Fibroblast of skin of left biceps (primary cell): ENCODE measurements at regions not wholly inside any gene's neighbourhood (a gene's known extent, or its start where the extent isn't known, plus 50 kb on each side); places are given as distances from the start of the nearest gene placed in this dataset.
"Not testable (repeated sequence)": the region's sequence is repeated elsewhere in the genome, so short reads cannot be mapped to it uniquely, and the experiment has no call there.

Experiments used
- DNase-seq, 2 experiments: peaks; one replicate each; pipeline ENCODE4 v3.0.0-alpha.2; 2013; ENCODE audit warnings: low read depth in 2 of 2

DNA sequence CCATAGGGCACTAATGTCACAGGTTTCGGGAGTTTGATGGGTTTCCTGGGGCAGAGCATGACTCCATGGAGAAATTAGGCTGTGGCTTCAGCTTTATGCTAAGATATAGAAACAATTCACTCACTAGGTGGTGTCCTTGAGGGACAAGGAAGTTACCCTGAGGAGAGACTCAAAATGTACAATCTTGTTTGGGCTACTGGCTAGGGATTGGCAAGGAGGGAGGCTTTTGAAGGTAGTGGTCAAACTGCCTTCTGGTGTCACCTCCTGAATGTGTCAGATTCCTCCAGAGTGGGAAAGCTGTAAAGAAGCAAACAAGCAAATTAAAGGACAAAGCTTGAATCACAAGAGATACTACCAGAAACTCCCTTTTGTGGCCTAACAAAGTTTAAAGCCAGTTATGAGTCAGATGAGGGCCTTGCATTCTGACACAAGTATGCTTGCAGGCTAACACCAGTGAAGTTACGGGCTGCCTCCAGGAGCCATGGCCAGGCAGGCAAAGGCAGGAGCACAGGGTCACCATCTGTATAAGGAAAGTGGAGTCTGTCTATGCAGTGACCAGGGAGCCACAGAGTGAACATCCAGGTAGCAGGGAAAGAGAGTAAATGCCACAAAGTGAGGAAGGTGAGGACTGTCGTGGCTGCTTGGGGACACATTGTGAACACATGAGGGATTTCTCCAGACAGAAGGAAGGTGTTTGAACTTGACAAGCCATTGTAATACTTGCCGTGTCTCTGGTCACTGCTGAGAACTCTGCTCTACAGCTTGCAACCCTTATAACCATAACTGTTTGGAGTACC is 107.7 kb upstream of the DTNBP1 start:
- no peak for DNase-seq

DNA sequence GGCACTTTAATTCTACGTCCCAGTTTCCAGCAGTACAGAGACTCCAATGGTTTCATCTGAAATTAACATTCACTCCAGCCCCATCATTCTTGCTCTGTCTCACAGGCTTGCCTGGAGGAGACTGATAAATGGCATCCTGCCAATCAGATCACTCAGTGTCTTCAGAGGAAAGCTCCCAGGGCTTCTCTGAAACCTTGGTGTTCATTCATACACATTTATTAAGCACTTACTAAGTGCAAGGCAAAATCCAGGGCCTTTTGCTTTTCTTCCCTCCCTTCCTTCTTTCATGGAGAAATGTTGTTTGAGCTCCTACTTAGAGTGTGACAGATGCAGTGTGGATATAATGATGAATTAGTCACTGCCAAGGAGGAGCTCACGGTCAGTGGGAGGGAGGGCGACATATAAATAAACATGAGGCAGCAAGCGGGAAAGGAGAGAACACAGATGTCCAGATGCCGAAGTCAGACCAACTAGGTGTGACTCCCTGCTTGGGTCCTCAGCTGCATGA is 106.7 kb upstream of the DTNBP1 start:
- no peak for DNase-seq

DNA sequence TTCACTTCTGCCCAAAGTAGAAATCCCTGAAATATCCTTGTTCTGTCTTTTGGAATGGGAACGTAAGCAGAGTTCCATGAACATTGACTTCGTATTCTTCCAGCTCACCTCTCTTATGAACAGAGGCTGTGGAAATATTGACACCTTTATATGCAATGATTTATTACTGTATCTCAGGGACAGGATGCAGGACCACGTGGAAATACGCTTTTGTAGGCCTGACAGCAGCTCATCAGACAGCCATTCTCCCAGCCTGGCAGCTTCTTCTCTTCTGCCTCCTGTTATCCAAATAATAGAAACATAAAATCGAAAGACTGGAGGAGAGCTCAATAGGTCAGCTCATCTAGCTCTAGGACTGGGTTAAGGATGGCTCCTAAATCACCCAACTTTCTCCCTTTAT is 106.2 kb upstream of the DTNBP1 start:
- no peak for DNase-seq

- DNase-seq, result no peak
Measured at GRCh38 chr6:15763837-15764236, 101.0 kb upstream of the DTNBP1 start.

DNA sequence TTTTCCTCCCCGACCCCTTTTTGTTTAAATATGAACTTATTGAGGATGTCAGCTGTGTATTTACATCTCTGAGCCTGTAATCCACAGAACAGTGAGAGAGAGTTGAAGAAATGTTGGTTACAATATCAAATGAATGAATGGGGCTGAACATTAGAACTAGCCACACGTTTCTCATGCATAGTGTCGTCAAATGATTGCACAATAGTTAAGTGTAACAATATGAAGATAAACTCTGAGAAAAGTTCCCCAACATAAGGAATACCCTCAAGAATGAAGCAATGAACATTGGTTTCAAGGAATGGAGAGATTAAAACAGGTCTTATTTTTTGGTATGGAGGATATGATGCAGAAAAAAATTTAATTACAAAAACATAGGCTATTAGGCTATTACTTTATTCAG is 100.5 kb upstream of the DTNBP1 start:
- DNase-seq, result peak in 1 of 2 experiments; percentile 33

- no peak for DNase-seq
Measured at GRCh38 chr6:15761045-15761502, 98.2 kb upstream of the DTNBP1 start.

- no peak for DNase-seq
Measured at GRCh38 chr6:15758631-15759215, 95.9 kb upstream of the DTNBP1 start.

DNA sequence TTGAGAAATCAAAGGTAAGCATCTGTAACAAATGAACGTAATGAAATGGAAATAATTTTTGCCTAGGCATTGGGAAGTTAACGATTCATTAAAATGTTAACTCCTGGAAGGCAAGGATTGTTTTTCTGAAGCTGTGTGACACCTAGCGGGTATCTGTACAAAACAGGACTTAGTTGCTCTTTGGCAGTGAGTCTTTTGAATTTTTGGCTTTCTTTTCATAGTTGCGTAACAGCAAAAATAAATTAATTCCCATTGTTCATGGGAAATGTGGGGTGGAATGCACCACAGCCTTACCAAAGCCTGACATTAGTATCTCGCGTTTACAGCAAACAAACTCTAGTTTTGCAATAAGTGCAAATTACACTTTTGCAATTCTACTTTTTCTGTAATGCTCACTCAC is 92.7 kb upstream of the DTNBP1 start:
- DNase-seq, result peak; percentile 51 to 53

GRCh38 chr6:15754706-15755079 is 91.9 kb upstream of the DTNBP1 start:
- no peak for DNase-seq

- DNase-seq, result peak; percentile 45 to 49
Measured at GRCh38 chr6:15754035-15754705, 91.3 kb upstream of the DTNBP1 start.

DNA sequence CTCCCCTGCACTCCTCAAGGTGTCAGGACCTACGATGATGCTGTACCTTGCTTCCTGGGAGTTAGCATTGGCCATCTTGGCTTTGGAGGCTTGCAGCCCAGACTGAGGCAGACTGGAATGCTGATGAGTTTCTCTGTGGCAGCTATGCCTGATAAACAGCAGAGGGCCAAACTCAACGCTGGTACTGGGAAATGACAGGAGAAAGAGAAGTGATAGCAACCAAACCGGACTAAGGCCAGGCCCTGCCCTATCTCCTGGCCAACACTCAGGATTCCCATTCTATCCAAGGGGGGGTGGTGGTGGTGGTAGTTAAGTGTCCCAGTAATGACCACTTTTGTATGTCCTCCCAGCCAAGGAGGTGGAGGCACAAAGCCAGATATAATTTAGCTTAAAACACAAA is 90.0 kb upstream of the DTNBP1 start:
- DNase-seq, result no peak

GRCh38 chr6:15751721-15752350 is 89.0 kb upstream of the DTNBP1 start:
- DNase-seq, result no peak

GRCh38 chr6:15748341-15748740 is 85.5 kb upstream of the DTNBP1 start:
- no peak for DNase-seq

GRCh38 chr6:15747354-15747883 is 84.6 kb upstream of the DTNBP1 start:
- no peak for DNase-seq

GRCh38 chr6:15745781-15746180 is 83.0 kb upstream of the DTNBP1 start:
- no peak for DNase-seq

DNA sequence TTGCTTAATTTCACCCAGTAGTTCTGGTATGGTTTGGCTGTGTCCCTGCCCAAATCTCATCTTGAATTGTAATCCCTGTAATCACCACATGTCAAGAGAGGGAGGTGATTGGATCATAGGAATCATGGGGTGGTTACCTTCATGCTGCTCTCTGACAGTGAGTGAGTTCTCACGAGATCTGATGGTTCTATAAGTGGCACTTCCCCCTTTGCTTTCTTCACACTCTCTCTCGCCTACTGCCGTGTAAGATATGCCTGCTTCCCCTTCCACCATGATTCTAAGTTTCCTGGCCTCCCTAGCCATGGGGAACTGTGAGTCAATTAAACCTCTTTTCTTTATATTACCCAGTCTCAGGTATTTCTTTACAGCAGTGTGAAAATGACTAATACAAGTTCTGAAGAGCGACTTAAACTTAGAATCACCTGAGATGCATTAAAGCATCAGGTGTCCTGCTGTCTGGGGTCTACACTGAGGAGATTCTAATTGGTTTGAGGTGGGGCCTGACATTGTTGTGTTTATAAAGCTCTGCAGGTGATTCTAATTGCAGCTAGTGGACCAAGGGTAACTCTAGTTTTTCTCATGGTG is 82.1 kb upstream of the DTNBP1 start:
- no peak for DNase-seq

DNA sequence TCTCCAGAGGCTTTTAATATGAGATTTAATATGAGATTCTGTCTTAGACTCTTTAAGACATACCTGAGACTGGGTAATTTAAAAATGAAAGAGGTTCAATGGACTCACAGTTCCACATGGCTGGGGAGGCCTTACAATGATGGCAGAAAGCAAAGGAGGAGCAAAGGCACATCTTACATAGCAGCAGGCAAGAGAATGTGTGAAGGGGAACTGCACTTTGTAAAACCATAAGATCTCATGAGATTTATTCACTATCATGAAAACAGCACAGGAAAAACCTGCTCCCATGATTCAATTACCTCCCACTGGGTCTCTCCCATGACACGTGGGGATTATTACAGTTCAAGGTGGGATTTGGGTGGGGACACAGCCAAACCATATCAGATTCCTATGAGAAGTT is 79.2 kb upstream of the DTNBP1 start:
- not testable (repeated sequence) for DNase-seq

GRCh38 chr6:15741405-15741804 is 78.6 kb upstream of the DTNBP1 start:
- DNase-seq, result no peak

DNA sequence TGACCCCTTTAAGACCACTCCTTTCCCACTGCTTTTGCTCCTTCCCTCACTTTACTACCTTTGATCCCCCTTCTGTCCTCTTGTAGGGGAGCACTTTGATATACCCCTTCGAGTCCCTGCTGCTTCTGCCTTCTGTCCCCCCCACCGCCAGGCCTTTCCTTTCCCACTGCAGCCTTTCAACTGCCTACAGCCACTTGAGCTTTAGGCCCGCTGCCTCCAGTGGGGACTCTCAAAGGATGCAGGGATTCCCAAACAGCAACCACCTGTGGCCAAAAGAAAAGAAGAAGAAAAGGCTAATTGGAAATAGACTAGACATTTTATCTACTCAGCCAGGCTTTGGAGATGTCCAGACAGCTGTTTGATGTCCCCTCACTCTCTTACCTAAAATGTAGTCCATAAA is 77.0 kb upstream of the DTNBP1 start:
- DNase-seq, result no peak

GRCh38 chr6:15739353-15739752 is 76.5 kb upstream of the DTNBP1 start:
- DNase-seq, result no peak

GRCh38 chr6:15738195-15738594 is 75.4 kb upstream of the DTNBP1 start:
- DNase-seq, result not testable (repeated sequence)

GRCh38 chr6:15736297-15736696 is 73.5 kb upstream of the DTNBP1 start:
- no peak for DNase-seq
